ENCODE measurements at regions not wholly inside any gene's neighbourhood (a gene's known extent, or its start where the extent isn't known, plus 50 kb on each side); places are given as distances from the start of the nearest gene placed in this dataset.

DNA sequence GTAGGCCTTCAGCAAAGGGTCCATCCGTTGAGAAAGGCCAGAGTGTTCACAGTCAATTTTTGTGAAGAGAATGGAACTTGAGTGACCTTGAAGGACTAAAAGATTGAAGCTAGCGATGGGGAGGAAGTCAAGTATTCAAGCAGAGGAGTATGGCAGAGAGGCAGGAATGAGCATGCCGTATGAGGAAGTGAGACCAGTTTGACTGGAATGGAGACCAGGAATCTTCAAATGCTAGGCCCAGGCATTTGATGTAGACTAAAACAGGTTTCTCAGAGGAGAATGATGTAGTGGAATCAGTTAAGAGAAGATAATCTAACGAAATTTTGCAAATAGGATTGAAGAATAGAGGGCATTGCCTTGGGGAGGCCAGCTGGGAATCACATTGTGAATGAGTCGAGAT lies 90.4 kb upstream of the SEMA6A start:
- TF ChIP-seq, protein P1, sequence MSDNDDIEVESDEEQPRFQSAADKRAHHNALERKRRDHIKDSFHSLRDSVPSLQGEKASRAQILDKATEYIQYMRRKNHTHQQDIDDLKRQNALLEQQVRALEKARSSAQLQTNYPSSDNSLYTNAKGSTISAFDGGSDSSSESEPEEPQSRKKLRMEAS (CRISPR knock-in tag; IDR thresholded peaks at IDR 0.05) = no peak
- TF ChIP-seq ELF4 (CRISPR knock-in tag; IDR thresholded peaks at IDR 0.05; ENCODE audit: low read depth) (no peak), JUN (CRISPR knock-in tag; IDR thresholded peaks at IDR 0.05) (no peak), ETV6 (CRISPR knock-in tag; IDR thresholded peaks at IDR 0.05) (no peak), MYBL2 (CRISPR knock-in tag; IDR thresholded peaks at IDR 0.05) (no peak), SP1 (CRISPR knock-in tag; conservative IDR thresholded peaks at IDR 0.05) (no peak), ZNF263 (CRISPR knock-in tag; IDR thresholded peaks at IDR 0.05; ENCODE audit: low read depth) (no peak)
- TF ChIP-seq, protein P2, sequence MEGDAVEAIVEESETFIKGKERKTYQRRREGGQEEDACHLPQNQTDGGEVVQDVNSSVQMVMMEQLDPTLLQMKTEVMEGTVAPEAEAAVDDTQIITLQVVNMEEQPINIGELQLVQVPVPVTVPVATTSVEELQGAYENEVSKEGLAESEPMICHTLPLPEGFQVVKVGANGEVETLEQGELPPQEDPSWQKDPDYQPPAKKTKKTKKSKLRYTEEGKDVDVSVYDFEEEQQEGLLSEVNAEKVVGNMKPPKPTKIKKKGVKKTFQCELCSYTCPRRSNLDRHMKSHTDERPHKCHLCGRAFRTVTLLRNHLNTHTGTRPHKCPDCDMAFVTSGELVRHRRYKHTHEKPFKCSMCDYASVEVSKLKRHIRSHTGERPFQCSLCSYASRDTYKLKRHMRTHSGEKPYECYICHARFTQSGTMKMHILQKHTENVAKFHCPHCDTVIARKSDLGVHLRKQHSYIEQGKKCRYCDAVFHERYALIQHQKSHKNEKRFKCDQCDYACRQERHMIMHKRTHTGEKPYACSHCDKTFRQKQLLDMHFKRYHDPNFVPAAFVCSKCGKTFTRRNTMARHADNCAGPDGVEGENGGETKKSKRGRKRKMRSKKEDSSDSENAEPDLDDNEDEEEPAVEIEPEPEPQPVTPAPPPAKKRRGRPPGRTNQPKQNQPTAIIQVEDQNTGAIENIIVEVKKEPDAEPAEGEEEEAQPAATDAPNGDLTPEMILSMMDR (IDR thresholded peaks at IDR 0.05) = no peak
- TF ChIP-seq, protein P3, sequence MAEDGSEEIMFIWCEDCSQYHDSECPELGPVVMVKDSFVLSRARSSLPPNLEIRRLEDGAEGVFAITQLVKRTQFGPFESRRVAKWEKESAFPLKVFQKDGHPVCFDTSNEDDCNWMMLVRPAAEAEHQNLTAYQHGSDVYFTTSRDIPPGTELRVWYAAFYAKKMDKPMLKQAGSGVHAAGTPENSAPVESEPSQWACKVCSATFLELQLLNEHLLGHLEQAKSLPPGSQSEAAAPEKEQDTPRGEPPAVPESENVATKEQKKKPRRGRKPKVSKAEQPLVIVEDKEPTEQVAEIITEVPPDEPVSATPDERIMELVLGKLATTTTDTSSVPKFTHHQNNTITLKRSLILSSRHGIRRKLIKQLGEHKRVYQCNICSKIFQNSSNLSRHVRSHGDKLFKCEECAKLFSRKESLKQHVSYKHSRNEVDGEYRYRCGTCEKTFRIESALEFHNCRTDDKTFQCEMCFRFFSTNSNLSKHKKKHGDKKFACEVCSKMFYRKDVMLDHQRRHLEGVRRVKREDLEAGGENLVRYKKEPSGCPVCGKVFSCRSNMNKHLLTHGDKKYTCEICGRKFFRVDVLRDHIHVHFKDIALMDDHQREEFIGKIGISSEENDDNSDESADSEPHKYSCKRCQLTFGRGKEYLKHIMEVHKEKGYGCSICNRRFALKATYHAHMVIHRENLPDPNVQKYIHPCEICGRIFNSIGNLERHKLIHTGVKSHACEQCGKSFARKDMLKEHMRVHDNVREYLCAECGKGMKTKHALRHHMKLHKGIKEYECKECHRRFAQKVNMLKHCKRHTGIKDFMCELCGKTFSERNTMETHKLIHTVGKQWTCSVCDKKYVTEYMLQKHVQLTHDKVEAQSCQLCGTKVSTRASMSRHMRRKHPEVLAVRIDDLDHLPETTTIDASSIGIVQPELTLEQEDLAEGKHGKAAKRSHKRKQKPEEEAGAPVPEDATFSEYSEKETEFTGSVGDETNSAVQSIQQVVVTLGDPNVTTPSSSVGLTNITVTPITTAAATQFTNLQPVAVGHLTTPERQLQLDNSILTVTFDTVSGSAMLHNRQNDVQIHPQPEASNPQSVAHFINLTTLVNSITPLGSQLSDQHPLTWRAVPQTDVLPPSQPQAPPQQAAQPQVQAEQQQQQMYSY (CRISPR knock-in tag; IDR thresholded peaks at IDR 0.05) = no peak
- TF ChIP-seq, protein P4, sequence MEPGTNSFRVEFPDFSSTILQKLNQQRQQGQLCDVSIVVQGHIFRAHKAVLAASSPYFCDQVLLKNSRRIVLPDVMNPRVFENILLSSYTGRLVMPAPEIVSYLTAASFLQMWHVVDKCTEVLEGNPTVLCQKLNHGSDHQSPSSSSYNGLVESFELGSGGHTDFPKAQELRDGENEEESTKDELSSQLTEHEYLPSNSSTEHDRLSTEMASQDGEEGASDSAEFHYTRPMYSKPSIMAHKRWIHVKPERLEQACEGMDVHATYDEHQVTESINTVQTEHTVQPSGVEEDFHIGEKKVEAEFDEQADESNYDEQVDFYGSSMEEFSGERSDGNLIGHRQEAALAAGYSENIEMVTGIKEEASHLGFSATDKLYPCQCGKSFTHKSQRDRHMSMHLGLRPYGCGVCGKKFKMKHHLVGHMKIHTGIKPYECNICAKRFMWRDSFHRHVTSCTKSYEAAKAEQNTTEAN (CRISPR knock-in tag; IDR thresholded peaks at IDR 0.05) = no peak
- TF ChIP-seq, protein P5, sequence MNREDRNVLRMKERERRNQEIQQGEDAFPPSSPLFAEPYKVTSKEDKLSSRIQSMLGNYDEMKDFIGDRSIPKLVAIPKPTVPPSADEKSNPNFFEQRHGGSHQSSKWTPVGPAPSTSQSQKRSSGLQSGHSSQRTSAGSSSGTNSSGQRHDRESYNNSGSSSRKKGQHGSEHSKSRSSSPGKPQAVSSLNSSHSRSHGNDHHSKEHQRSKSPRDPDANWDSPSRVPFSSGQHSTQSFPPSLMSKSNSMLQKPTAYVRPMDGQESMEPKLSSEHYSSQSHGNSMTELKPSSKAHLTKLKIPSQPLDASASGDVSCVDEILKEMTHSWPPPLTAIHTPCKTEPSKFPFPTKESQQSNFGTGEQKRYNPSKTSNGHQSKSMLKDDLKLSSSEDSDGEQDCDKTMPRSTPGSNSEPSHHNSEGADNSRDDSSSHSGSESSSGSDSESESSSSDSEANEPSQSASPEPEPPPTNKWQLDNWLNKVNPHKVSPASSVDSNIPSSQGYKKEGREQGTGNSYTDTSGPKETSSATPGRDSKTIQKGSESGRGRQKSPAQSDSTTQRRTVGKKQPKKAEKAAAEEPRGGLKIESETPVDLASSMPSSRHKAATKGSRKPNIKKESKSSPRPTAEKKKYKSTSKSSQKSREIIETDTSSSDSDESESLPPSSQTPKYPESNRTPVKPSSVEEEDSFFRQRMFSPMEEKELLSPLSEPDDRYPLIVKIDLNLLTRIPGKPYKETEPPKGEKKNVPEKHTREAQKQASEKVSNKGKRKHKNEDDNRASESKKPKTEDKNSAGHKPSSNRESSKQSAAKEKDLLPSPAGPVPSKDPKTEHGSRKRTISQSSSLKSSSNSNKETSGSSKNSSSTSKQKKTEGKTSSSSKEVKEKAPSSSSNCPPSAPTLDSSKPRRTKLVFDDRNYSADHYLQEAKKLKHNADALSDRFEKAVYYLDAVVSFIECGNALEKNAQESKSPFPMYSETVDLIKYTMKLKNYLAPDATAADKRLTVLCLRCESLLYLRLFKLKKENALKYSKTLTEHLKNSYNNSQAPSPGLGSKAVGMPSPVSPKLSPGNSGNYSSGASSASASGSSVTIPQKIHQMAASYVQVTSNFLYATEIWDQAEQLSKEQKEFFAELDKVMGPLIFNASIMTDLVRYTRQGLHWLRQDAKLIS (CRISPR knock-in tag; IDR thresholded peaks at IDR 0.05; ENCODE audit: borderline replicate concordance) = no peak
- TF ChIP-seq, protein P6, sequence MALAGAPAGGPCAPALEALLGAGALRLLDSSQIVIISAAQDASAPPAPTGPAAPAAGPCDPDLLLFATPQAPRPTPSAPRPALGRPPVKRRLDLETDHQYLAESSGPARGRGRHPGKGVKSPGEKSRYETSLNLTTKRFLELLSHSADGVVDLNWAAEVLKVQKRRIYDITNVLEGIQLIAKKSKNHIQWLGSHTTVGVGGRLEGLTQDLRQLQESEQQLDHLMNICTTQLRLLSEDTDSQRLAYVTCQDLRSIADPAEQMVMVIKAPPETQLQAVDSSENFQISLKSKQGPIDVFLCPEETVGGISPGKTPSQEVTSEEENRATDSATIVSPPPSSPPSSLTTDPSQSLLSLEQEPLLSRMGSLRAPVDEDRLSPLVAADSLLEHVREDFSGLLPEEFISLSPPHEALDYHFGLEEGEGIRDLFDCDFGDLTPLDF (CRISPR knock-in tag; IDR thresholded peaks at IDR 0.05) = no peak
